Pulmonary artery endothelial cell (primary cell): ENCODE measurements at regions not wholly inside any gene's neighbourhood (a gene's known extent, or its start where the extent isn't known, plus 50 kb on each side); places are given as distances from the start of the nearest gene placed in this dataset.

Source experiments
- DNase-seq: peaks from one replicate; pipeline ENCODE4 v3.0.0-alpha.2; 2011; ENCODE audit warnings: low read depth, low spot score

DNA sequence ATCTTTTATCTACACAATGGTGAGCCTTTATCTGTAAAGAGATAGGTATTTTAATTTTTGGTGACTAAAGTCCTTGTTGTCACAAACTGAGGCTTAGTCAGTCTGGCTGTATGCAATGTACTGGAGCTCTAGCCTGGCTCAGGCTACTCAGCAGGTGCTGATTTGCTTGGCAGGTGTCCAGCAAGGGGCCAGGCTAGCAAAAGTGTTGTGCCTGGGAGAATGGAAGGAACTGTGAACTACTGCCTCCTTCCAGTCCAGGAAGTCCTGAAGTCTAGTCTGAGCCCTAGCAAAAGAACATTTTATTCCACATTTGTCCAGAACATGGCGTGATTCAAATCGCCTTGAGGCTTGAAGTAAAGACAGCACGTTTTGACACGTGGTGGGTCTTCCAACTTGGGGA is 260.5 kb downstream of the CCDC85A start:
- no peak for DNase-seq

DNA sequence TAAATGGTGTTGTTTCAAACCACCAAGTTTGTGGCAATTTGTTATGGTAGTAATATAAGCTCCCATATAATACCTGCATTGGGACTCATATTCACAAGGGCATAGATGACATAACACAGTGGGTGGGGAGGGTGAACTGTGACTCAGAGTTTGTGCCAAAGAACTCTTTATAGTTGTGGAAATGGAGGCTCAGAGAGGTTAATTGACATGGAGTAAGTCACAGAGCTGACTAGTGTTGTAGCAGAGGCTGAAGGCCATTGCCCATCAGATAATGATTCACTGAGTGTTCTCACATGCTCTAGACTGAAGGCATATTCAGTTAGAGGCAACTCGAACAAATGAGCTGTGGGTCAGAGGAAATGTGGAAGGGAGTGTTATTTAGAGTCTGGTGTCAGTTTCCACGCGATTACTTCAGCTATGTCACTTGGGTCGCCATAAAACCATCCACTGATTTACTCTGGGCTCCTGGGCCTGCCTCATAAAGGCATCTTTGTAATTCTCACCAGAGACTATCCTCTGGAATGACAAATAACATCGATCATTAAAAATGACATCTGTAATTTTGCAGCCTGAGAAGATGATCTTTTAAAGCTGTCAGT is 264.7 kb downstream of the CCDC85A start:
- DNase-seq: no peak

DNA sequence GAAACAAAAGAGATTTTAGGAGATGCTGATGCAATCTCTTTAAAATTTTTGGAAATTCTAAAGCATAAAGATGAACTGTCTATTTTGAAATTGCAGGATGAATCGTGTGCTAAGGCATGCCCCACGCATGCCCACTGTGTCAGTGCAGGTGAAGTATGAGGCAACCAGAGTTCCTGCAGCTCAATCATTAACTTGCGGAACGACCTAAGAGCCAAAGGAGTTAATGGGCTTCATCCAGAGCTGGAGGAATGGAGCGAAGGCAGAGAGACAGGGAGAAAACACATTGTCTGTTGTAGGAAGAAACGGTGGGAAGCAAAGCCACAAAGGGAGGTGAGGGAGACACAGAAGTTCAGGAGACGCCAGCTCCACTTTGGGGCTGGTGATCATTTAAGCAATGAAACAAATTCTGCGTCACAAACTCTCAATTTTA is 265.2 kb downstream of the CCDC85A start:
- DNase-seq: no peak

DNA sequence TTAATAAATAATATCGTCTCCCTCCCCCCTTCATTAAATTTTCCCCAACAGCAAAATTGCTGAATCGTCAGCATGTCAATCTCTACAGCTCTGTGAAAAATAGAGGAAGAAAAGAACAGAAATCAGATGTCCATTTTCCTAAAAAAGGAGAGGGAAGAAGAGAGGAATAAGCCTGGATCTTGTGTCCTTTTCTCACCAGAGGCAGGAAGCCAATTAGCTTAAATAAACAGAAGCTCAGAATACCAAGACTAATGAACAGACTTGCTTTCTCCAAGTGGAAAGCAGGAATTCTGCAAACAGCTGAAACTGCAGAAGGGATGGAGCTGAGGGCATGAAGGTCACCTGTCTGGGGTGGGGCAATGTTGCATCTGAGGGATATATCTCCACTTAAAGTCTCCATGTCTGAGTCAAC is 265.7 kb downstream of the CCDC85A start:
- no peak for DNase-seq

DNA sequence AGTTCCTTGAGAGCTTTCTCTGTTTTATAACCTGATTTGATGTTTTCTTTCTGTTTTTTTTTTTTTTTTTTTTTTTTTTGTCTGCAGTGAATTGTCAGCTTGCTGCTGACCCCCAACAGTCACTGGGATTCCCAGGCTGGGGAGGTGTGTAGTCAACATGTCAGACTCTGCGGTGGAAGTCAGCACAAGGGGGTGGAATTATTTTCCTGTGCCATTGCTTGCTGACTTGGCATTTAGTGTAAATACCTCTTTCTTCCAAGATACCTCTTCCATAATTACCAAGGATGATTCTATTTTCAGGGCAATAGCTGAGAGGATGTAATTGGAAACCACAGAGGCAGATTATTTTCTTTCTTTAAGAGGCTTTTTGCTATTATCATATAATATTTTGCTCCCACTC is 266.3 kb downstream of the CCDC85A start:
- DNase-seq: no peak

DNA sequence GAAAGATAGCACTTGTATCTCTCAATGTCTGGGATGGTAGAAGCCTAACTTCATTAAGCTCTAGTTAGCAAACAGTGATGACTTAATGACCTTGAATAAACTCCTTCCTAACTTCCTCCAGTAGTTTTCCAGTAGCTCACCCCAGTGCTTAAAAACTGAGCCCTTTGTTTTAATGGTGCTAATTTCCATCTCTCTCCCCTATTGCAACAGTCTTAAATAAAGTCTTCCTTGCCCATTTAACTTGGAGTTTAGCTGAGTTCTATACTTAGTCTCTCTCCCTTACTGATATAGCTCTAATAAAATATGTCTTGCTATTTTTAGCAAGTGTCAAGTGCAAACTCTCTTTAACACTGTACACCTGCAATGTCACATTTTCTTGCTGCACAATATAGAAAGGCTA is 267.0 kb downstream of the CCDC85A start:
- no peak for DNase-seq

DNA sequence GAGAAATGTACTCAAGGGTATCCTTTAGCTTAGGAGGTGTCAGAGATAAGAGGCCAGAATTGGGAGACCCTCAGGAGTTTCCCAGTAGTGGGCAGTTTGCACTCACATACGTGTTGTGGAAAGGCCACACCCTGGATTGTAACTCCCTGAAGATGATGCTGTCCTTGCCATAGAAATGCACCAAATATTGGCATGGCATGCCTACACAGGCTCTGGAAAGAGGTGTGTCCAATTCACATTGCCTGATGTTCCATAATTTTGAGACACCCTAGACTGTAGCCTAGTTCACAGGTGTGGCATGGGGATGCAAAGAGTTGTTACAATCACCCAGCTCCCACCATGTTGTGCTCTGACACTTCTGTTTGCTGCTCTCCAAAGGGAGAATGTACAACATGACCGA is 271.9 kb downstream of the CCDC85A start:
- no peak for DNase-seq

DNA sequence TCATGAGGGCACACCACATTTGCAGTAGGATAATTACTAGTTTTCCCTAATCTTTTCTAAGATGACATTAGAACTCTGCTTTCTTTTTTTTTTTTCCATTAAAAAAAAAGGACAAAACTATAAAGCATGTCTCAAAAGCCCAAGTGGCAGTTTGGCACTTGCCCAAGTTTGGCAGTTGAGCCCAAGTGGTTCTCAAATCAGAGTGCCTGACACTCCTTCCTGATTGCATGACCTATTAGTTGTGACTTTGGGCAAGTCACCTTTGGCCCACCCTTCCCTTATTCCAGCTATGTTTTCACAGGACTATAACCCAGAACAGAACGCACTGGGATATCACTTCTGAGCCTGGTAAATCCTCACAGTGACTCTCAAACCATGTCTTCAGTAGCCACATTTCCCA is 273.0 kb downstream of the CCDC85A start:
- no peak for DNase-seq

DNA sequence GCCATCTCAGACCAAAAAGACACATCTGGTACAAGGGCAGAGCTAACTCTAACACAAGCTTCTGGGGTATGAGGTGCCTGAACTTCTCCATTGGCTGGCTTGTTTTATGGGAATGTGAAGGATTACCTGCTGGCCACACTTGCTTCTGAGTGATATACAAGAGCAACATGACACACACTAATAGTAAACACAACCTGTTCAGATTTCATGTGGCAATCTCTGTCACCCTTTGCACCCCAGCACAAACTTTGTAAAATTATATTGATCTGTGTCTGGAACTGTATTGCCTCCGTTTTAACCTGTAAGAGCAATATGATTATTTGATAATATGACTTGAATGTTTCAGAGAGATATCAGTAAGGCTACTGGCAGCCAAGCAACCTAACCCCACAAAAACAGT is 276.7 kb downstream of the CCDC85A start:
- no peak for DNase-seq

DNA sequence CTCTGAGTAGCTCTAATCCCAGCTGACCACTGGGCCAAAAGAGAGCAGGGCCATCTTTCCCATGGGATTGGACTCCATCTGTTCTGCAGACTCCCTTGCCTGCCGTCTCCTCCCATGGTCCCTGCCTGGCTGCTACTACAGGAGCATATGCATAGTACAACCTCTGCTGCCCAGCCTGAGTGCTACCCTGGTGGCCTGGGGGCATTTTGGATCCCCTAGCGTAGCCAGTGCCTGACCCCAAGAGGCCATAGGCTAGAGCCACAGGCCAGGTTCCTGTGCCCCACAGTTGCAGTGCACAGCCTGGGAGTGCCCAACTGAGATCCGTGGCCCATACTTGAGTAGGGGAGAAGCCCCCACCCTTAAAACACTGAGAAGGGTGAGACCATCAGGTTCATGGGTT is 280.3 kb downstream of the CCDC85A start:
- DNase-seq: no peak

DNA sequence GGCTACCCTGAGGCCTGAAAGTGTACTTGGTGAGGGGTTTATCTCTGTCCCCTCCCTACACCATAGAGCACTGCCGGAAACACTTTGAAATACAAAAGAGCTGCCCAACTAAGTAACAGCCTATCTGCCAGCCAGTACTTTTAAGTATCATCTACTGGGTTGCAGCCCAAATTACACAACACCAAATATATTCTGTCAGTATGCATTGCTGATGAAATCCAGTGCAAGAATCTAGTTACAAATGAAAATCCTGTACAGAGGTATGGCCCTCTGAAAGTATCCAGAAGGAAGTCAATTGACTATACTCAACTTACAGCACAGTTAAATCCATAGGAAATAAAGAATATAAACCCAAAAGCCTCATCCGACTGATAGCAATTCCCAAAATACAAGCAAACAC is 280.8 kb downstream of the CCDC85A start:
- no peak for DNase-seq

DNA sequence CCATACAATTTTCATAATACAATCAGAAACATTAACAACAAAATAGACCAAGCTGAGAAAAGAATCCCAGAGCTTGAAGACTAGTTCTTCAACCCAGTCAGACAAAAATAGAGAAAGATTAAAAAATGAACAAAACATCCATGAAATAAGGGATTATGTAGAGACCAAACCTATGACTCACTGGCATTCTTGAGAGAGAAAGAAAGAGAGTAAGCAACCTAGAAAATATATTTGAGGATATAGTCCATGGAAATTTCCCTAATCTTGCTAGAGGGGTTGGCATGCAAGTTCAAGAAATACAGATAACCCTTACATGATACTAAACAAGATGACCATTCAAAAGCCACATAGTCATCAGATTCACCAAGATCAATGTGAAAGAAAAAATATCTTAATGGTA is 281.7 kb downstream of the CCDC85A start:
- no peak for DNase-seq

DNA sequence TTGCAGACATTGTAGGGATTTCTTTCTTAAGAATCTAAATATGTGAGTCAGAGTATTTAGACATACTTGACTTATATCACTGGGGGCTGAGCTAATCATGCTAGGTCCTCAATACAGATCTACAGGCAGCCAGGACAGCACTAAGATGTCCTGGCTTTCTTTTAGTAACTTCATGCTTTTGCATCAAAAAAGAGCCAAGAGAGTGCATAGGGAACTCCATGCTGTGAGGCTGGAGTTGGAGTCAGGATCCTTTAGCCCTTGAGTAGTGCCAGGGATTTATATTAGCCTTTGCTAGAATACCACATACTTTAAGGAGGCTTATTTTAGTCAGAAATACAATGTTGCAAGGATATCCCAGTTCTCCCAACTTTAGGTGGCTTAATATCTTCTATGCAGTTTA is 289.7 kb downstream of the CCDC85A start:
- no peak for DNase-seq

DNA sequence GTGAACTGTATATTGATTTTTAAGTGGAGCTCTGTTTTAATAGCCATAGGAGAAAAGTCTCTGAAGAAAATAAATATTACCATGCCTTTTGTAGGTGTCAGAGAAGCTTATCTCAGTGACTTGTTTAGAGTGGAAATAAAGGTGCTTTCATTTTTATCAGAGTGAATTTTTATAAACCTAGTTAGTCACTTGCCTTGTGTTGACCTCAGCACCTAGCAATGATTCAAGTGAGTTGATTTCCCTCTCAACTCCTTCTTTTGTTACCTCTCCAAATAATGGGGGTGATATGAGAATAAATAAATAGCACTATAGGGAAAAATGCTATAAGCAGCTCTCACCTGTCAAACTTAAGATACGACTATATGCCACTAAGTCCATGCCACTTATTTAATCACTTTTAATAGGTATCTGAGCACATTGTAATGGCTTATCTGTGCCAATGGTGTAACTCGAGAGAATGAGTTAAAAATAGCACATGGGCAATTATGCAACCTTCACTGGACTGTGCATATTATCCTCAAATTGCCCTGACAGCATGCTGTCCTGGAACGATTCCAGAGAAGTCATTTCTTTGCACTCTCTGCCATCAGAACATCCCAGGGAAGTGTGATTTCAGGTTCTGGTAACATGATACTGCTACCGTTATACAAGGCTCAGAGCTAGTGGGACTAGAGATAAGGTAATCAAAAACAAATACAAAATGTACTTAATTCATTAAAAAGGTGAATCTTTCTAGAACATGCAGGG is 290.8 kb downstream of the CCDC85A start:
- no peak for DNase-seq

DNA sequence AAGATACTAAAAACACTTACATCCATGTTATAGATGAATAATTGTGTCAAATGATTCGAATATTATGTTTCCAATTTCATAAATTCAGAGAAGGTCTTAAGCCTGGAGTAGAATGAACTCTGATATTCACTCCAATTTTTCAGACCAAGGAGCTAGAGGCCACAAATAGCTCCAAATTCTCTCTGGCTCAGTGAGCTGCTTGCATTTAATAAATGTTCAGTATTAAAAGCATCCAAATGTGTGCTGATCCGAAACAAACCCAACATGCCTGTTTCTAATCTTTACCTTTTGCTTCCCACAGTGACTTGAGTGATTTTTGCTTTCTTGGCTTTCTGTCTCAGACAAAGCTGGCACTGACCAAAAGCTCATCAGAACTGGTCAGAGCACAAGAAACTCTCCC is 291.4 kb downstream of the CCDC85A start:
- DNase-seq: no peak

DNA sequence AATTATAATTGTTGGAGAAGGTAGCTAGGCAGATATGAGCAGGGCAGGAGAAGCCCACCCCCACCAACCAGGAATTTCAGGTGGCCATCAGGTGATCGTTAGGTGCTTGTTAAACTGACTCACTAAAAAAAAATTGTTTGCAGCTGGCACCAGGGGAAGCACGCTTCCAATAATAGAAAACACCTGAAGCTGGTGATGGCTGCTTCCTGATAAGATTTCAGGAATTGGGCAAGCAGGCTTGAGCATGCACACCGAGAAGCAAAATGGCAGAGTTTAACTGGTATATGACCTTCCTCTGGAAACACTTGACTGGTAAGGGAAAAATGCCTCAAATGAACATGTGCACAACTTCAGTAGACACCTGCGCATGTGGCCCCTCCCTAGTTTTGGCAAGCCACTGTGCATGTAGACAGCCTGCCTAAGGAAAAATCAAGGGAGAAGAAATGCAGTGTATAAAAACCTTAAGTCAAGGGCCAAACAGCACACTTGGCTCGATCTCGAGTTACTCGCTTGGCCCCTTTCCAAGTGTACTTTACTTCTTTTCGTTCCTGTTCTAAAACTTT is 292.8 kb downstream of the CCDC85A start:
- DNase-seq: no peak

DNA sequence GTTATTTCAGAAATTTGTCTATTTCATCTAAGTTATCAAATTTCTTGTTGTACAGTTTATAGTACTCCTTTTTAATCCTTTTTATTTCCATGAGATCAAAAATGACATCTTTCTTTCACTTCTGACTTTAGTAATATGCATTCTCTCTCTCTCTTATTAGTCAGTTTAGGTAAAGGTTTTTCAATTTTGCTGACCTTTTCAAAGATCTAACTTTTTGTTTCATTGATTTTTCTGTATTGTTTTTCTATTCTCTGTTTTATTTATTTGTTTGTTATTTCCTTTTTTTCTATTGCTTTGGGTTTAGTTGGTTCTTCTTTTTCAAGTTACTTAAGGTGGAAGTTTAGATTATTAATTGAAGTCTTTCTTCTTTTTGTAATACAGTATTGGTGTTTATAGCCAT is 294.2 kb downstream of the CCDC85A start:
- DNase-seq: no peak

DNA sequence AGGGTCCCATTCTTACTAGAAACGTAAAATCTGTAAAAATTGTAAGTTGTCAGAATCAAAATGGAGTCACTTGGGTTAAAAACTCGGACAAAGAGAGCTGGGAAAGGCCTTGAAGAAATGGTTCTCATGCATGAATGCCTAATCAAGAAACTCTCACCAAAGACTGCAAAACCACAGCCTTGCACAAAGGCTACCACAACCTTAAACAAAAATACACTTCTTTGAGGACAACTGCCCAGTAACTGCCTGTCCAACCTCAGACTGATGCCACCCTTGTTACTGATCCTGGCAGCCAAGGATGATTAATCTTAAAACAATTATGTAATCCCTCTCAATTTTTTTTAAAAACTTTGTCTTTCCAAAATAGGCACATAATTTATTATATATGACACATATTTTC is 299.3 kb downstream of the CCDC85A start:
- DNase-seq: no peak

DNA sequence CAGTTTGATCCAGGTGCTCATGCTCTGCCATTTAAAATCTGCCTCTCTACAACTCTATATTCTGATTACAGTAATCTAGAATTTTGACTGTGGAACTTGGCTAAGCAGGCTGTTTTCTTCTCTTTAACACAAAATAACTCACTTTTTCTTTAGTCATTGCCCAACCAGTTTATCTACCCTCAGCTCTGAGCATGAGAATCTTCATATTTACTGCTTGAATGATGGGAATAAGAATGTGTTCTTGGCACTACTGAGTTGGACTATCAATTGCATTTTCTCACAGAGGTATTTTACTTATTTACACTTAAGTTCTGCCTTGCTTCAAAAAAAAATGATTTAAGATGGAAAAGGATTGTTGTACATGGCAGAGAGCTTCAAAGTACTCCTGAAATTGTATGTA is 301.1 kb downstream of the CCDC85A start:
- no peak for DNase-seq

DNA sequence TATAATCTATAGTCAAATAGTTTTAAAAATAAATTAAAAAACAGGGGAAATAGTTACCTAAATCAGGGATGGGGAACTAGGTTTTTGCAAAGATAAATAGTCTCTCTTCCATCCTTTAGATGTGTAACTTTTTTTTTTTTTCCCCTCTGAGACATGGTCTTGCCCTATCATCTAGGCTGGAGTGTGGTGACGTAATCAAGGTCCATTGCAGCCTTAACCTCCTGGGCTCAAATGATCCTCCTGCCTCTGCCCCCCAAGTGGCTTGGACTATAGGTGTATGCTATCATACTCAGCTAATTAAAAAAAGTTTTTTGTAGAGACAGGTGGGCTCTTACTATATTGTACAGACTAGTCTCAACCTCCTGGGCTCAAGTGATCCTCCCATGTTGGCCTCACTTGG is 316.5 kb downstream of the CCDC85A start:
- no peak for DNase-seq

DNA sequence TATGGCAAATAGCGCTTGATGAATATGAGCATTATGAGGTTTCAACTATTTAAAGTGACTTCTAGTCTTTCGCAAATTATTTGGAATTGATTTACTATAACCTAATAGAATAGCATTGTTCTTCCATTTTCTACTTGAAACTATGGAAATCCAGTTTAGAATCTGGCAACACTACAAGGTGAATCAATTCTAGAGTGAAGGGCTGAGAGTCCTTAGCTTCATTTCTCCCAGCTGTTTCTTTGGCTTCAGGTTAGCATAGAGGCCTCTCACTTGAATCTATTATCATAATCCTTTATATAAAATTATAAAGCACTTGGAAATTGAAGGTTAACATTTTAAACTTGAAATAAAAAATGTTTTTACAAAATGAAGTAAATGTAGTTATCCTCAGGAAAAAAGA is 318.8 kb downstream of the CCDC85A start:
- no peak for DNase-seq

DNA sequence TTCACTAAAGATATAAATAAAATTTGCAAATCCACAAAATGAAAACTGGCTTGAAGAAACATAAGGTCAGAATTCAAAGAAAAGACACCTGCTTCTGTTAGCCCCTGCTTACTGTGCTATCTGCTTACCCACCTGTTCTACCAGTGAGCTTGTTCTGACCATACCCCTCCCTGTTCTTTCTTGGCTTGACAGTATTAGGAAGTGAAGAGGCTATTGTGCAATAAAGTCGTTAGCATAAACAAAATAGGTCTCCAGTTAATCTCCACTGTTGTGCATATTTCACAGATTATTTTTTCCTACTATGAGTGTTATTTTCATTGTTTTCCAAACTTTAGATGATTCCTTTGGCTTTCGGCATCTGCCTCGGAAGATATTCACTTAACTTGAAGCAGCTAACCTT is 322.1 kb downstream of the CCDC85A start:
- no peak for DNase-seq

DNA sequence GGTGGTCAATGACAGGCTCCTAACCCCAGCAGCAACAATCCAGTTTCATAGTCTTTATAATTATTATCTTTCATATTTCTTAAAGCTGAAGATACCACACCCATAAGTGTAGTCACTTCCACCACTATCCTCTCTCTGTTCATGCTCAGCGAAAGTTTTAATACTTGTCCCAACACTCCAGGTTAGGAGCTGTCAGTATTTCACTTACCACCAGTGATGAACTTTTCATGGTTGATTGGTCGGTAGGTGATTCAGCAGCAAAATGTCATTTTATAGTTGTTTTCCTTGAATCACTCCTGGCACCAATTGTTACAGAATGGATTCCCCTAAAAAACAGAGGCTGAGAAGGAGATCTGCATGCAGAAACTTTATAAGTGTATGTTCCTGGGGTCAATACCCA is 324.9 kb downstream of the CCDC85A start:
- no peak for DNase-seq
